H1 (cell line): ENCODE measurements at regions not wholly inside any gene's neighbourhood (a gene's known extent, or its start where the extent isn't known, plus 50 kb on each side); places are given as distances from the start of the nearest gene placed in this dataset.

Source experiments
- CTCF ChIA-PET: fragments of 300-600 bp; sonication (Branson Sonifier 250); formaldehyde crosslinking; loops from one replicate; lab custom pipeline; 2021; ENCODE audit not compliant: partially characterized antibody; lab: Charles Lee
- POLR2A ChIA-PET: fragments of 300-600 bp; sonication (Branson Sonifier 250); formaldehyde crosslinking; loops from one replicate; lab custom pipeline; 2021; ENCODE audit warnings: inconsistent platforms; ENCODE audit not compliant: partially characterized antibody; lab: Charles Lee
- DNase-seq, 2 experiments: peaks; one replicate each; pipeline versions ENCODE4 v3.0.0 to v3.0.0-alpha.2; 2010 to 2022; ENCODE audit warnings: low spot score in 2 of 2, low read depth in 1 of 2, mixed read lengths in 1 of 2
- FAIRE-seq: peaks from 2 replicates; lab custom pipeline; 2011; peaks lifted over from hg19 to GRCh38; lab: Jason Lieb, UNC
- H2AFZ ChIP-seq: 2 replicates; pipeline ENCODE4 v1.8.1; 2012; ENCODE audit warnings: low read length, inconsistent platforms
- H2AK5ac ChIP-seq: 2 replicates; pipeline ENCODE4 v1.6.1; 2013; ENCODE audit warnings: low read depth, low read length
- H2BK120ac ChIP-seq: replicated peaks from 2 replicates; pipeline ENCODE3; 2013; ENCODE audit warnings: low read depth, low read length, inconsistent platforms
- H2BK12ac ChIP-seq: 2 replicates; pipeline ENCODE4 v1.6.1; 2013; ENCODE audit warnings: low read depth, low read length
- H2BK15ac ChIP-seq: 2 replicates; pipeline ENCODE4 v1.6.1; 2013; ENCODE audit warnings: low read length
- H2BK20ac ChIP-seq: 2 replicates; pipeline ENCODE4 v1.6.1; 2013; ENCODE audit warnings: low read length
- H2BK5ac ChIP-seq: 2 replicates; pipeline ENCODE4 v1.6.1; 2013; ENCODE audit warnings: low read depth, low read length
- H3K14ac ChIP-seq: 2 replicates; pipeline ENCODE4 v1.6.1; 2013; ENCODE audit warnings: inconsistent platforms; ENCODE audit not compliant: insufficient read length
- H3K18ac ChIP-seq: 2 replicates; pipeline ENCODE4 v1.6.1; 2013; ENCODE audit warnings: low read length; ENCODE audit errors: extremely low read depth
- H3K23ac ChIP-seq: 2 replicates; pipeline ENCODE4 v1.6.1; 2013; ENCODE audit warnings: inconsistent platforms; ENCODE audit not compliant: insufficient read length
- H3K23me2 ChIP-seq: 2 replicates; pipeline ENCODE4 v1.6.1; 2013; ENCODE audit warnings: low read depth, low read length
- H3K27ac ChIP-seq: 2 replicates; pipeline ENCODE4 v1.6.1; 2011; ENCODE audit warnings: low read depth, low read length, inconsistent platforms
- H3K27me3 ChIP-seq, 4 experiments: replicated peaks in 1 of 4; 1 replicate in 1 of 4; 2 replicates in 3 of 4; pipeline versions ENCODE4 v1.6.1 to v1.8.1; 2011 to 2013; ENCODE audit warnings: low read length in 3 of 4, mild to moderate bottlenecking in 3 of 4, inconsistent platforms in 2 of 4, mixed read lengths in 2 of 4, moderate library complexity in 1 of 4; ENCODE audit not compliant: control insufficient read depth in 3 of 4, insufficient read depth in 3 of 4; ENCODE audit errors: extremely low read depth in 1 of 4
- H3K36me3 ChIP-seq, 4 experiments: 2 replicates each; pipeline versions ENCODE4 v1.6.1 to v1.8.1; 2011 to 2013; ENCODE audit warnings: mild to moderate bottlenecking in 4 of 4, low read length in 3 of 4, moderate library complexity in 2 of 4, control low read depth in 1 of 4, inconsistent platforms in 1 of 4; ENCODE audit not compliant: insufficient read depth in 4 of 4, control insufficient read depth in 2 of 4
- H3K4ac ChIP-seq: replicated peaks from 2 replicates; pipeline ENCODE3; 2013; ENCODE audit warnings: low read length, low read depth, mixed read lengths, inconsistent platforms; ENCODE audit not compliant: insufficient read length
- H3K4me1 ChIP-seq, 4 experiments: replicated peaks in 1 of 4; 1 replicate in 1 of 4; 2 replicates in 3 of 4; pipeline versions ENCODE4 v1.6.1 to v1.8.1; 2011 to 2013; ENCODE audit warnings: low read length in 3 of 4, inconsistent platforms in 2 of 4, mixed read lengths in 1 of 4; ENCODE audit not compliant: insufficient read depth in 4 of 4, control insufficient read depth in 3 of 4
- H3K4me2 ChIP-seq, 2 experiments: 2 replicates each; pipeline versions ENCODE4 v1.6.1 to v1.8.1; 2011 to 2013; ENCODE audit warnings: low read depth in 2 of 2, low read length in 2 of 2, control low read depth in 1 of 2, inconsistent platforms in 1 of 2, mild to moderate bottlenecking in 1 of 2; ENCODE audit not compliant: insufficient read depth in 1 of 2
- H3K4me3 ChIP-seq, 4 experiments: fragments of 200-600, 300-600 bp in 1 of 4; sonication (generic), shearing (Covaris generic), sonication (Bioruptor Twin) in 1 of 4; 2 replicates each; pipeline versions ENCODE4 v1.5.1 to v1.8.1; 2011 to 2016; ENCODE audit warnings: low read length in 4 of 4, low read depth in 3 of 4, control low read depth in 2 of 4, inconsistent platforms in 2 of 4, mild to moderate bottlenecking in 2 of 4, mixed read lengths in 1 of 4, moderate library complexity in 1 of 4; ENCODE audit not compliant: insufficient read depth in 2 of 4; ENCODE audit errors: extremely low read depth in 1 of 4
- H3K56ac ChIP-seq: replicated peaks from 2 replicates; pipeline ENCODE3; 2013; ENCODE audit warnings: low read depth, mild to moderate bottlenecking, mixed read lengths, low read length, inconsistent platforms; ENCODE audit not compliant: insufficient read length
- H3K79me1 ChIP-seq: 2 replicates; pipeline ENCODE4 v1.6.1; 2013; ENCODE audit warnings: low read depth, low read length, control low read depth
- H3K79me2 ChIP-seq, 2 experiments: 2 replicates each; pipeline versions ENCODE4 v1.6.1 to v1.8.1; 2012 to 2013; ENCODE audit warnings: low read length in 2 of 2, mild to moderate bottlenecking in 2 of 2, inconsistent platforms in 1 of 2; ENCODE audit not compliant: insufficient read depth in 2 of 2, control insufficient read depth in 1 of 2
- H3K9ac ChIP-seq, 4 experiments: replicated peaks in 1 of 4; 1 replicate in 1 of 4; 2 replicates in 3 of 4; pipeline versions ENCODE4 v1.6.1 to v1.8.1; 2011 to 2013; ENCODE audit warnings: low read depth in 3 of 4, low read length in 3 of 4, control low read depth in 2 of 4, mild to moderate bottlenecking in 2 of 4, moderate library complexity in 2 of 4, inconsistent platforms in 1 of 4; ENCODE audit errors: extremely low read depth in 1 of 4
- H3K9me3 ChIP-seq, 2 experiments: 2 replicates each; pipeline versions ENCODE4 v1.6.1 to v1.8.1; 2012 to 2013; ENCODE audit warnings: mild to moderate bottlenecking in 2 of 2, moderate library complexity in 2 of 2, control low read depth in 1 of 2, inconsistent platforms in 1 of 2, low read depth in 1 of 2, low read length in 1 of 2, mixed read lengths in 1 of 2; ENCODE audit not compliant: insufficient read depth in 2 of 2
- H4K20me1 ChIP-seq, 2 experiments: replicated peaks in 1 of 2; 2 replicates each; pipeline versions ENCODE3 to v1.8.1; 2011 to 2013; ENCODE audit warnings: inconsistent platforms in 2 of 2, low read length in 2 of 2, mild to moderate bottlenecking in 1 of 2; ENCODE audit not compliant: insufficient read depth in 2 of 2, control insufficient read depth in 1 of 2
- H4K5ac ChIP-seq: 2 replicates; pipeline ENCODE4 v1.6.1; 2013; ENCODE audit warnings: low read length, low read depth, mixed read lengths, inconsistent platforms; ENCODE audit not compliant: insufficient read length
- H4K8ac ChIP-seq: 2 replicates; pipeline ENCODE4 v1.8.0; 2013; ENCODE audit warnings: mild to moderate bottlenecking, moderate library complexity, low read length, inconsistent platforms; ENCODE audit not compliant: insufficient read depth; ENCODE audit errors: extremely low read depth
- H4K91ac ChIP-seq: replicated peaks from 2 replicates; pipeline ENCODE3; 2013; ENCODE audit warnings: low read length, mixed read lengths, inconsistent platforms; ENCODE audit not compliant: insufficient read length
- BCL11A ChIP-seq, 2 experiments: IDR thresholded peaks; one replicate each; pipeline ENCODE4 v1.6.1; 2011; ENCODE audit warnings: low read depth in 2 of 2, low read length in 2 of 2, mild to moderate bottlenecking in 2 of 2
- CBX8 ChIP-seq: fragments of 300-800, 300-1000 bp; sonication (generic); IDR thresholded peaks from 2 replicates; pipeline ENCODE4 v1.7.1; 2016; ENCODE audit warnings: low read depth, low read length, borderline replicate concordance
- FOSL1 ChIP-seq: IDR thresholded peaks from 2 replicates; pipeline ENCODE4 v1.6.1; 2011; ENCODE audit warnings: mild to moderate bottlenecking, low read depth, low read length, moderate library complexity; ENCODE audit not compliant: insufficient read depth
- GTF2F1 ChIP-seq: IDR thresholded peaks from 2 replicates; pipeline ENCODE4 v1.6.1; 2012; ENCODE audit warnings: low read depth, low read length, improper control_type of control experiment, borderline replicate concordance
- JUND ChIP-seq: IDR thresholded peaks from 2 replicates; pipeline ENCODE4 v1.6.1; 2011; ENCODE audit warnings: mild to moderate bottlenecking, improper control_type of control experiment, low read length
- KDM5A ChIP-seq: fragments of 200-600 bp; IDR thresholded peaks from 2 replicates; pipeline ENCODE4 v1.7.1; 2012; ENCODE audit warnings: mild to moderate bottlenecking, low read length, inconsistent platforms, mixed read lengths
- PHF8 ChIP-seq: fragments of 200-600 bp; sonication (generic); conservative IDR thresholded peaks from 2 replicates; pipeline ENCODE4 v1.7.1; 2012; ENCODE audit warnings: low read depth, mild to moderate bottlenecking, inconsistent platforms, low read length, moderate library complexity
- POLR2A ChIP-seq, 2 experiments: IDR thresholded peaks; 1 replicate in 1 of 2; 2 replicates in 1 of 2; pipeline ENCODE4 v1.6.1; 2011; ENCODE audit warnings: low read depth in 2 of 2, low read length in 2 of 2, mild to moderate bottlenecking in 2 of 2; ENCODE audit errors: control extremely low read depth in 1 of 2
- POLR2AphosphoS5 ChIP-seq: IDR thresholded peaks from 2 replicates; pipeline ENCODE4 v1.6.1; 2011; ENCODE audit warnings: low read depth, low read length
- RFX5 ChIP-seq: IDR thresholded peaks from 2 replicates; pipeline ENCODE4 v1.6.1; 2011; ENCODE audit warnings: low read depth, low read length, improper control_type of control experiment, borderline replicate concordance
- RNF2 ChIP-seq: fragments of 200-900, 300-1000 bp; sonication (generic); IDR thresholded peaks from 2 replicates; pipeline ENCODE4 v1.7.1; 2016; ENCODE audit warnings: borderline replicate concordance, low read depth, mild to moderate bottlenecking, antibody characterized with exemption, low read length; ENCODE audit not compliant: poor library complexity, severe bottlenecking; ENCODE audit errors: missing control alignments
- SP1 ChIP-seq: IDR thresholded peaks from 2 replicates; pipeline ENCODE4 v1.6.1; 2011; ENCODE audit warnings: low read depth, low read length
- SP4 ChIP-seq: IDR thresholded peaks from 2 replicates; pipeline ENCODE4 v1.6.1; 2012; ENCODE audit warnings: low read length, inconsistent platforms
- WGBS, 2 experiments: shearing (Covaris generic) in 1 of 2; methylation state at CpG; one replicate each; pipeline versions ENCODE4 v1.1.6 to v1.1.7; 2013 to 2015; ENCODE audit warnings: low lambda C conversion rate in 2 of 2, mixed read lengths in 2 of 2, inconsistent platforms in 1 of 2, low coverage in 1 of 2, missing lambda C conversion rate in 1 of 2; ENCODE audit not compliant: insufficient replicate concordance in 2 of 2, insufficient coverage in 1 of 2, insufficient read length in 1 of 2; ENCODE audit errors: extremely low coverage in 1 of 2, missing lambda C conversion rate in 1 of 2; 5-methylcytosine and 5-hydroxymethylcytosine counted together
- TF ChIP-seq, protein P1 (sequence below): IDR thresholded peaks from 2 replicates; pipeline ENCODE4 v1.6.1; 2012; ENCODE audit warnings: inconsistent platforms

DNA sequence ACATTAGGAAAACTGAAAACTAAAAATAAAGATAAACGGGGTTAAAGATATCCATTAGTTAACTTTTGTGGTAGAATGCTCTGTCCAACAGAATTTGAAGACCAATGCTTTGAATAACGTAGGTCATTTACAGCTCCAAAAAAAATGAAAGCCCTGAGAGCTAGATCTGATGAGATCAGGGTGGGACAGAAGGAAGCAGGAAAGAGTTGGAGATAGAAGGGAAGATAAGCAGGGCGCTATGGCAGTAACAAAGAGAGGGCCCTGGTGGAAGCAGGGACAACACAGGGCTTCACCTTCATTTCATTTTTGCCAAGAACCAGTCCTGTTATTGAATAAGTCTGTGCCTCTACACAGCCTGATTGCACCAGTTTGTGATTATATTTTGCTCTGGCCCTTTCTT is 51.0 kb upstream of the RGS8 start:
- CTCF ChIA-PET: interaction anchor here (0.6 kb wide), 1 partner anchor 69 kb away, joined by 3 read pairs; no protein-coding TSS in a partner anchor
- FAIRE-seq (no peak), DNase-seq (no peak)
- Histone ChIP-seq H3K18ac (no peak overlapping the region), H3K4ac (no peak overlapping the region), H2BK120ac (no peak overlapping the region), H2BK15ac (no peak overlapping the region), H3K9me3 (peaks cover 0 to 2% of the 10 kb centered on the region in 2 experiments; a peak in 1 of 4 replicates), H2AFZ (no peak overlapping the region), H2BK20ac (no peak overlapping the region), H3K27ac (no peak overlapping the region), H3K23ac (no peak overlapping the region), H2BK12ac (no peak overlapping the region), H3K4me1 (no peaks in the 10 kb centered on the region), H3K4me2 (no peak overlapping the region), H3K79me2 (no peaks in the 10 kb centered on the region), H4K8ac (no peak overlapping the region), H3K79me1 (no peaks in the 10 kb centered on the region), H3K4me3 (no peak overlapping the region), H3K36me3 (no peaks in the 10 kb centered on the region), H2AK5ac (no peak overlapping the region), H3K27me3 (no peaks in the 10 kb centered on the region), H4K20me1 (no peaks in the 10 kb centered on the region), H3K9ac (no peak overlapping the region), H4K91ac (no peak overlapping the region), H3K56ac (no peak overlapping the region), H3K23me2 (no peaks in the 10 kb centered on the region; the same call in 1 of the 2 replicates), H3K14ac (no peak overlapping the region), H2BK5ac (no peak overlapping the region), H4K5ac (no peak overlapping the region)
- TF ChIP-seq POLR2A (IDR thresholded peaks at IDR 0.05; ENCODE audit: control extremely low read depth in 1 of 2, low read depth in 2 of 2, low read length in 2 of 2): no peak
- no peak for TF ChIP-seq BCL11A (IDR thresholded peaks at IDR 0.05; ENCODE audit: low read depth in 2 of 2, low read length in 2 of 2)
- no peak for TF ChIP-seq POLR2AphosphoS5
- no peak for TF ChIP-seq PHF8
- TF ChIP-seq RFX5: no peak
- no peak for TF ChIP-seq GTF2F1
- no peak for TF ChIP-seq CBX8
- no peak for TF ChIP-seq SP4
- TF ChIP-seq JUND: no peak
- no peak for TF ChIP-seq FOSL1
- no peak for TF ChIP-seq KDM5A
- TF ChIP-seq SP1: no peak
- TF ChIP-seq, protein P1, sequence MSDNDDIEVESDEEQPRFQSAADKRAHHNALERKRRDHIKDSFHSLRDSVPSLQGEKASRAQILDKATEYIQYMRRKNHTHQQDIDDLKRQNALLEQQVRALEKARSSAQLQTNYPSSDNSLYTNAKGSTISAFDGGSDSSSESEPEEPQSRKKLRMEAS: no peak
- no peak for TF ChIP-seq RNF2
- POLR2A ChIA-PET: no interaction called here
- WGBS, 2 experiments: 83% methylated on average over 3 of the region's 3 CpGs; no CpG with 5 or more reads in 1 of the 2 experiments
